ENCODE measurements at regions not wholly inside any gene's neighbourhood (a gene's known extent, or its start where the extent isn't known, plus 50 kb on each side); places are given as distances from the start of the nearest gene placed in this dataset.

DNA sequence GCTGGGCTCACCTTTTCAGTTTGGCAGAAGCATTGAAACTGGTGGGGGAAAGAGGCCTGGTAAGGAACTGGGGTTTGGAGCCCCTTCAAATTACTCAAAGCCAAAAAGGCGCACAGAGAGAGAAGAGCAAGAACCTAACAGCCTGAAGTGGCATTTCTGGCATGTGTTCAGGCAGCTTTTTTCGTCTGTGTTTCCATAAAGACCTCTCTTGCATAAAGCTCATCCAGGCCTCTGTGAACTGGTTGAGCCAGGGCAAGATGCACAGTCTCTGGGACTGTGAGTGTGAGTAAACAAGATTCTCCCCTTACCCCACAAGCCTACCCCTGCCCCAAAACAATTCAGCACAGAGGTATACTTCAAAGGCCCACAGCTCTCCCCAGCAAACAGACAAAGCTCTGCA lies 167.8 kb downstream of the QRSL1 start:
- Histone ChIP-seq H3K27me3 (replicated peaks; ENCODE audit: control insufficient read depth, insufficient read depth, low read length) (no peaks in the 10 kb centered on the region), H3K4me1 (peaks cover 52% of the 10 kb centered on the region), H3K36me3 (ENCODE audit: control insufficient read depth, insufficient read depth, low read length) (no peaks in the 10 kb centered on the region), H3K9me3 (no peaks in the 10 kb centered on the region), H3K4me3 (ENCODE audit: low read depth, low read length) (no peak overlapping the region)
- DNase-seq: peak in 1 of 2 experiments; percentile 7
- Mint-ChIP-seq H3K36me3 (ENCODE audit: insufficient read depth, unreplicated experiment) (peaks cover 12% of the 10 kb centered on the region), H3K4me3 (ENCODE audit: unreplicated experiment) (no peak overlapping the region), H3K4me1 (ENCODE audit: low read depth, unreplicated experiment) (peaks cover 24% of the 10 kb centered on the region), H3K9me3 (ENCODE audit: unreplicated experiment) (no peaks in the 10 kb centered on the region), H3K27ac (ENCODE audit: unreplicated experiment) (peak overlapping the region; percentile 95), H3K27me3 (ENCODE audit: insufficient read depth, unreplicated experiment) (no peaks in the 10 kb centered on the region)
- BruUV-seq (replicated peaks): no TSS peak
- TF ChIP-seq, protein P1, sequence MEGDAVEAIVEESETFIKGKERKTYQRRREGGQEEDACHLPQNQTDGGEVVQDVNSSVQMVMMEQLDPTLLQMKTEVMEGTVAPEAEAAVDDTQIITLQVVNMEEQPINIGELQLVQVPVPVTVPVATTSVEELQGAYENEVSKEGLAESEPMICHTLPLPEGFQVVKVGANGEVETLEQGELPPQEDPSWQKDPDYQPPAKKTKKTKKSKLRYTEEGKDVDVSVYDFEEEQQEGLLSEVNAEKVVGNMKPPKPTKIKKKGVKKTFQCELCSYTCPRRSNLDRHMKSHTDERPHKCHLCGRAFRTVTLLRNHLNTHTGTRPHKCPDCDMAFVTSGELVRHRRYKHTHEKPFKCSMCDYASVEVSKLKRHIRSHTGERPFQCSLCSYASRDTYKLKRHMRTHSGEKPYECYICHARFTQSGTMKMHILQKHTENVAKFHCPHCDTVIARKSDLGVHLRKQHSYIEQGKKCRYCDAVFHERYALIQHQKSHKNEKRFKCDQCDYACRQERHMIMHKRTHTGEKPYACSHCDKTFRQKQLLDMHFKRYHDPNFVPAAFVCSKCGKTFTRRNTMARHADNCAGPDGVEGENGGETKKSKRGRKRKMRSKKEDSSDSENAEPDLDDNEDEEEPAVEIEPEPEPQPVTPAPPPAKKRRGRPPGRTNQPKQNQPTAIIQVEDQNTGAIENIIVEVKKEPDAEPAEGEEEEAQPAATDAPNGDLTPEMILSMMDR (IDR thresholded peaks at IDR 0.05; ENCODE audit: insufficient read depth in 1 of 2, low read depth in 1 of 2, low read length in 1 of 2, severe bottlenecking in 1 of 2, unreplicated experiment in 1 of 2): no peak
- intact Hi-C loops (cut with micrococcal nuclease; ENCODE audit: unreplicated experiment): loop anchor here (5.0 kb wide), 1 partner anchor 190 kb away; no protein-coding TSS in a partner anchor
- CTCF ChIA-PET: interaction anchor here (1.5 kb wide), 1 partner anchor 188 kb away, joined by 3 read pairs; no protein-coding TSS in a partner anchor
- POLR2A ChIA-PET: no interaction called here

DNA sequence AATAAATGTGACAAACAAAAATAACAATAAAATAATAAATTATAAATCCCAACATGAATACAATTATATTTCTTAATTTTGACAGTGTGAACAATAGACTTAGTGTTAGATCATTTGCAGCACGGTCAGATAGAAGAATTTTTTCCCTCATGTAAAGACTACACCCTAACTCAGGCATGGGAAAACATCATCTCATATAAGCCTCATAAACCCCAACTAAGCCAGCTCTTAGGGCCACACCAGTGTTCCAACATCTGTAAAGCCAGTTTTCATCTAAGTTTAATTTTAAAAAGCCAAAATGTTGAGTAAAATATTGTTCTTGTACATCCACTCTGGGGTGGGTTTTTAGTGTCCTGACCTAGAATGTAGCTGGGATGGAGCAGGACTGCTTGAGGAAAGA lies 167.4 kb downstream of the QRSL1 start:
- peak overlapping the region; percentile 95 for H3K27ac Mint-ChIP-seq (ENCODE audit: unreplicated experiment)
- DNase-seq: no peak
- H3K27me3 Mint-ChIP-seq (ENCODE audit: insufficient read depth, unreplicated experiment): no peaks in the 10 kb centered on the region
- Histone ChIP-seq H3K4me1 (peaks cover 52% of the 10 kb centered on the region), H3K36me3 (ENCODE audit: control insufficient read depth, insufficient read depth, low read length) (no peaks in the 10 kb centered on the region), H3K27me3 (replicated peaks; ENCODE audit: control insufficient read depth, insufficient read depth, low read length) (no peaks in the 10 kb centered on the region), H3K9me3 (no peaks in the 10 kb centered on the region), H3K4me3 (ENCODE audit: low read depth, low read length) (no peak overlapping the region)
- no peak overlapping the region for H3K4me3 Mint-ChIP-seq (ENCODE audit: unreplicated experiment)
- BruUV-seq (replicated peaks): no TSS peak
- intact Hi-C loops (cut with micrococcal nuclease; ENCODE audit: unreplicated experiment): loop anchor here (5.0 kb wide), 1 partner anchor 189 kb away; no protein-coding TSS in a partner anchor
- H3K9me3 Mint-ChIP-seq (ENCODE audit: unreplicated experiment): no peaks in the 10 kb centered on the region
- H3K36me3 Mint-ChIP-seq (ENCODE audit: insufficient read depth, unreplicated experiment): peaks cover 12% of the 10 kb centered on the region
- ChIA-PET POLR2A (no interaction called here), CTCF (interaction anchor here (1.5 kb wide), 1 partner anchor 187 kb away, joined by 3 read pairs; no protein-coding TSS in a partner anchor)
- peaks cover 24% of the 10 kb centered on the region for H3K4me1 Mint-ChIP-seq (ENCODE audit: low read depth, unreplicated experiment)
- TF ChIP-seq, protein P1 (IDR thresholded peaks at IDR 0.05; ENCODE audit: insufficient read depth in 1 of 2, low read depth in 1 of 2, low read length in 1 of 2, severe bottlenecking in 1 of 2, unreplicated experiment in 1 of 2): no peak

DNA sequence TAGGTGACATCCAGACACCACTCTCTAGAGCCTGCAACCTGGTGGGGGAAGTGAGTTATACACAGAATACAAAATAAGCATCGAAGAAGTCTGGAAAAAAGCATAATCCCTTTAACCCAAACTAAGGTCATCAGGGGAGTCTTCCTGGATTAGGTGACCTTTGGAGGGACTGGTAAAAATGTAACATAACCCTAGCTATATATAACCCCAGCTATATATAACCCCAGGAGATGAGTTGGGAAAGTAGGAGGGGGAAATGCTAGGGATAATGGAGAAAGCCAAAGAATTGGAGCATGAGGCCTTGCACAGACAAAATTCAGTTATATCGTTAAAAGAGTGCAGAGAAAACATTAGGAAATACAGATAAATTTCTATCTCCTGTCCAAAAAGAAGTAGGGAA lies 164.8 kb downstream of the QRSL1 start:
- ChIA-PET CTCF (no interaction called here), POLR2A (no interaction called here)
- DNase-seq: no peak

More for the DNA sequence above, 164.8 kb downstream of the QRSL1 start:
- Mint-ChIP-seq H3K27ac (ENCODE audit: unreplicated experiment) (no peak overlapping the region), H3K27me3 (ENCODE audit: insufficient read depth, unreplicated experiment) (no peaks in the 10 kb centered on the region), H3K36me3 (ENCODE audit: insufficient read depth, unreplicated experiment) (peaks cover 11% of the 10 kb centered on the region), H3K4me3 (ENCODE audit: unreplicated experiment) (no peak overlapping the region), H3K9me3 (ENCODE audit: unreplicated experiment) (no peaks in the 10 kb centered on the region), H3K4me1 (ENCODE audit: low read depth, unreplicated experiment) (peaks cover 4% of the 10 kb centered on the region)
- Histone ChIP-seq H3K36me3 (ENCODE audit: control insufficient read depth, insufficient read depth, low read length) (no peaks in the 10 kb centered on the region), H3K4me3 (ENCODE audit: low read depth, low read length) (no peak overlapping the region), H3K27me3 (replicated peaks; ENCODE audit: control insufficient read depth, insufficient read depth, low read length) (no peaks in the 10 kb centered on the region), H3K4me1 (peaks cover 33% of the 10 kb centered on the region), H3K9me3 (no peaks in the 10 kb centered on the region)
- no TSS peak for BruUV-seq (replicated peaks)
- TF ChIP-seq, protein P1 (IDR thresholded peaks at IDR 0.05; ENCODE audit: insufficient read depth in 1 of 2, low read depth in 1 of 2, low read length in 1 of 2, severe bottlenecking in 1 of 2, unreplicated experiment in 1 of 2): no peak
- intact Hi-C loops (cut with micrococcal nuclease; ENCODE audit: unreplicated experiment): no loop called here

Measured in Caco-2 (cell line).